BE2C (cell line): ENCODE measurements at regions not wholly inside any gene's neighbourhood (a gene's known extent, or its start where the extent isn't known, plus 50 kb on each side); places are given as distances from the start of the nearest gene placed in this dataset.

ENCODE experiments used
- DNase-seq: peaks from one replicate; pipeline ENCODE4 v3.0.0-alpha.2; 2020
- H3K27me3 ChIP-seq: fragments of 250-450 bp; sonication (Bioruptor Pico); 2 replicates; pipeline ENCODE4 v1.5.1; 2020; ENCODE audit warnings: mild to moderate bottlenecking
- H3K36me3 ChIP-seq: fragments of 250-450 bp; sonication (Bioruptor Pico); 2 replicates; pipeline ENCODE4 v1.5.1; 2020; ENCODE audit warnings: mild to moderate bottlenecking
- H3K4me1 ChIP-seq: fragments of 250-450 bp; sonication (Bioruptor Pico); 2 replicates; pipeline ENCODE4 v1.5.1; 2020
- H3K4me3 ChIP-seq: 2 replicates; pipeline ENCODE4 v1.5.1; 2011; ENCODE audit warnings: low read depth, low read length
- H3K9me3 ChIP-seq: fragments of 250-450 bp; sonication (Bioruptor Pico); 2 replicates; pipeline ENCODE4 v1.5.1; 2020
- TF ChIP-seq, protein P1 (sequence below): IDR thresholded peaks from 2 replicates; pipeline ENCODE4 v1.5.1; 2012; ENCODE audit warnings: mild to moderate bottlenecking, low read depth, low read length

GRCh38 chr21:32182449-32182848 lies 96.4 kb downstream of the MIS18A start:
- Histone ChIP-seq H3K36me3 (no peaks in the 10 kb centered on the region), H3K4me3 (no peak overlapping the region), H3K4me1 (no peaks in the 10 kb centered on the region; the same call in 1 of the 2 replicates), H3K27me3 (no peaks in the 10 kb centered on the region), H3K9me3 (no peaks in the 10 kb centered on the region)
- no peak for DNase-seq
- TF ChIP-seq, protein P1, sequence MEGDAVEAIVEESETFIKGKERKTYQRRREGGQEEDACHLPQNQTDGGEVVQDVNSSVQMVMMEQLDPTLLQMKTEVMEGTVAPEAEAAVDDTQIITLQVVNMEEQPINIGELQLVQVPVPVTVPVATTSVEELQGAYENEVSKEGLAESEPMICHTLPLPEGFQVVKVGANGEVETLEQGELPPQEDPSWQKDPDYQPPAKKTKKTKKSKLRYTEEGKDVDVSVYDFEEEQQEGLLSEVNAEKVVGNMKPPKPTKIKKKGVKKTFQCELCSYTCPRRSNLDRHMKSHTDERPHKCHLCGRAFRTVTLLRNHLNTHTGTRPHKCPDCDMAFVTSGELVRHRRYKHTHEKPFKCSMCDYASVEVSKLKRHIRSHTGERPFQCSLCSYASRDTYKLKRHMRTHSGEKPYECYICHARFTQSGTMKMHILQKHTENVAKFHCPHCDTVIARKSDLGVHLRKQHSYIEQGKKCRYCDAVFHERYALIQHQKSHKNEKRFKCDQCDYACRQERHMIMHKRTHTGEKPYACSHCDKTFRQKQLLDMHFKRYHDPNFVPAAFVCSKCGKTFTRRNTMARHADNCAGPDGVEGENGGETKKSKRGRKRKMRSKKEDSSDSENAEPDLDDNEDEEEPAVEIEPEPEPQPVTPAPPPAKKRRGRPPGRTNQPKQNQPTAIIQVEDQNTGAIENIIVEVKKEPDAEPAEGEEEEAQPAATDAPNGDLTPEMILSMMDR: no peak

DNA sequence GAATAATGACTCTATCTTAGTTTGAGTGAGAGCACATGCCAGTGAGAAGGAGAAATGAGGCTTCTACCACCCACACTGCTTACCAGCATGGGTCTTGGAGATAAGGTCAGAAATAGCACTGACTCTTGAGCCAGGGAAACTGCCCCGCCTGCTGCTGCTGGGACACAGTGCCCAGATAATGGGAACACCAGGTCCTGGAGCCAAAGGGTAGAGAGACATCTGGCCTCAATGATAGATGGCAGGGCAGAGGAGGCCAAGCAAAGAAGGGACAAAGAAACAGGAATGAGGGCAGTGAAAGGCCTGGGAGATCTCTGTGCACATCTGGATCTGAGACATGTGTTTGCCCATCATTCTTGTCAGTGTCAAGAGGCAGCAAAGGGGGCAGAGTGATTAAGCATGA lies 97.4 kb downstream of the MIS18A start:
- Histone ChIP-seq H3K27me3 (no peaks in the 10 kb centered on the region), H3K4me1 (no peaks in the 10 kb centered on the region; the same call in 1 of the 2 replicates), H3K36me3 (no peaks in the 10 kb centered on the region), H3K9me3 (no peaks in the 10 kb centered on the region), H3K4me3 (no peak overlapping the region)
- no peak for DNase-seq
- TF ChIP-seq, protein P1: no peak

- DNase-seq: no peak
- TF ChIP-seq, protein P1: no peak
- H3K9me3 ChIP-seq: no peaks in the 10 kb centered on the region
- H3K4me3 ChIP-seq: no peak overlapping the region
- no peaks in the 10 kb centered on the region for H3K36me3 ChIP-seq
- H3K4me1 ChIP-seq: no peaks in the 10 kb centered on the region
- H3K27me3 ChIP-seq: no peaks in the 10 kb centered on the region
Observed at GRCh38 chr21:32174819-32175218, 104.0 kb downstream of the MIS18A start.

DNA sequence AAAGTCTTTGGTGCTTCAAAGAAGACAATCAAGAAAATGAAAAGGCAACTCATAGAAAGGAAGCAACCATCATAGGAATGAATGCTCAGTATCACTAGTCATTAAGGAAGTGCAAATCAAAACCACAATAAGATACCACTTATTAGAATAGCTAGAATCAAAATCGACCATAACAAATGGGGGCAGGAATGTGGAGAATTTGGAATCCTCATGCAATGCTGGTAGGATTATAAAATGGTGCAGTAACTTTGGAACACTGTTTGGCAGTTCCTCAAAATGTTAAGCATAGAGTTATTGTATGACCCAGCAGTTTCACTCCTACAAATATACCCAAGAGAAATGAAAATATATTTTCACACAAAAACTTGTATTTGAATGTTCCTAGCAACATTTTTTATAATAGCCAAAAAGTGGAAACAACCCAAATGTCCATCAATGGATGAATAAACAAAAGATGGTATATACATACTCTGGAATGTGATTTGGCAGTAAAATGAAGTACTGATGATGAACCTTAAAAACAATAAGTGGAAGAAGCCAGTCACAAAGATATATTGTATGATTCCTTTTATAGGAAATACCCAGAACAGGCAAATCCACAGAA lies 105.6 kb downstream of the MIS18A start:
- no peak overlapping the region for H3K4me3 ChIP-seq
- TF ChIP-seq, protein P1: no peak

DNA sequence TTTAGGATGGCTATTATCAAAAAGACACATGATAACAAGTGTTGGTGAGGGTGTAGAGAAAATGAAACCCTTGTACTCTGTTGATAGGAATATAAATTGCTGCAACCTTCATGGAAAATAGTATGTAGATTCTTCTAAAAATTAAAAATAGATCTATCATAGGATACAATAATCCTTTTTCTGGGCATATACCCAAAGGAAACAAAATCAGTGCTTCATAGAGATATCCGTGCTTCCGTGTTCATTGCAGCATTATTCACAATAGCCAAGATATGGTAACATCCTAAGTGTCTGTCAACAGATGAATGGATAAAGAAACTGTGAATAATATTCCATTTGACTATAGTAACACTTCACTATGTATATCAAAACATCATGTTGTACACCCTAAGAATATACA lies 106.7 kb downstream of the MIS18A start:
- TF ChIP-seq, protein P1: no peak
- Histone ChIP-seq H3K9me3 (no peaks in the 10 kb centered on the region), H3K4me3 (no peak overlapping the region), H3K27me3 (no peaks in the 10 kb centered on the region), H3K36me3 (no peaks in the 10 kb centered on the region), H3K4me1 (no peaks in the 10 kb centered on the region)
- DNase-seq: no peak

More for the DNA sequence above, 105.6 kb downstream of the MIS18A start:
- DNase-seq: no peak
- no peaks in the 10 kb centered on the region for H3K9me3 ChIP-seq
- H3K27me3 ChIP-seq: no peaks in the 10 kb centered on the region
- H3K4me1 ChIP-seq: no peaks in the 10 kb centered on the region
- H3K36me3 ChIP-seq: no peaks in the 10 kb centered on the region

GRCh38 chr21:32167513-32167912 lies 111.3 kb downstream of the MIS18A start:
- no peak for DNase-seq
- Histone ChIP-seq H3K4me1 (peaks cover 7% of the 10 kb centered on the region), H3K9me3 (no peaks in the 10 kb centered on the region), H3K4me3 (no peak overlapping the region), H3K36me3 (no peaks in the 10 kb centered on the region; the same call in 1 of the 2 replicates), H3K27me3 (no peaks in the 10 kb centered on the region)
- TF ChIP-seq, protein P1: no peak
